Right cardiac atrium (tissue), 5 donors: ENCODE measurements at regions not wholly inside any gene's neighbourhood (a gene's known extent, or its start where the extent isn't known, plus 50 kb on each side); places are given as distances from the start of the nearest gene placed in this dataset.
A peak's percentile ranks its signal among the peaks of the same experiment; 100 is the strongest.

ENCODE experiments used
- ATAC-seq, 2 donors: fragments of 200-7000 bp; cut with Tn5 transposase; one replicate each; pipeline versions ENCODE4 v1.8.0 to v1.9.1; 2020; ENCODE audit warnings: moderate library complexity in 2 of 2, mild to moderate bottlenecking in 1 of 2
- DNase-seq, 3 donors: peaks; one replicate each; pipeline ENCODE4 v3.0.0-alpha.2; 2020
- H3K27ac ChIP-seq: one replicate; pipeline ENCODE4 v1.5.1; 2013; ENCODE audit warnings: mild to moderate bottlenecking, low read length, control low read depth, moderate library complexity
- H3K27me3 ChIP-seq: one replicate; pipeline ENCODE4 v1.6.1; 2013; ENCODE audit not compliant: control insufficient read depth, insufficient read depth
- H3K4me1 ChIP-seq: one replicate; pipeline ENCODE4 v1.6.1; 2013; ENCODE audit warnings: low read length; ENCODE audit not compliant: control insufficient read depth, insufficient read depth
- H3K4me3 ChIP-seq: one replicate; pipeline ENCODE4 v1.5.1; 2013; ENCODE audit warnings: low read length, control low read depth
- H3K9me3 ChIP-seq: one replicate; pipeline ENCODE4 v1.6.1; 2013; ENCODE audit warnings: low read length; ENCODE audit not compliant: control insufficient read depth
- WGBS: extraction: QIAGEN DNeasy Blood & Tissue Kit; methylation state at CpG from one replicate; pipeline ENCODE4 v1.1.7; 2013; 5-methylcytosine and 5-hydroxymethylcytosine counted together
- intact Hi-C, 4 donors: fragments of 100-400 bp; cut with DNase I; formaldehyde crosslinking; loops; one replicate each; pipeline versions ENCODE4 v1.11.0 to v1.14.0; 2022 to 2023
- donor health status: healthy with polysubstance abuse.
- donor health status: DM: no; HTN: yes; CAD: no.
- donor health status: DM: no; HTN: no; CAD: no.
- donor health status: DM: no; HTN: yes; CAD: no; lungs with severe emphysema.
- donor health status: DM: yes; HTN: yes; CAD: no.

GRCh38 chr9:88926781-88927505, 64.3 kb upstream of the S1PR3 start:
- peaks cover 3% of the 10 kb centered on the region for H3K4me1 ChIP-seq
- DNase-seq = no peak
- no peak overlapping the region for H3K4me3 ChIP-seq
- no peaks in the 10 kb centered on the region for H3K9me3 ChIP-seq
- H3K27me3 ChIP-seq = no peaks in the 10 kb centered on the region
- intact Hi-C loops = no loop called here
- WGBS = 64% methylated on average over 5 of the region's 5 CpGs
- H3K27ac ChIP-seq = no peak overlapping the region
- peak in 1 of 2 donors; percentile 24 for ATAC-seq

GRCh38 chr9:88927510-88927909, 63.8 kb upstream of the S1PR3 start:
- ATAC-seq = no peak
- no peaks in the 10 kb centered on the region for H3K9me3 ChIP-seq
- H3K4me1 ChIP-seq = peaks cover 3% of the 10 kb centered on the region
- H3K27ac ChIP-seq = no peak overlapping the region
- DNase-seq = no peak
- intact Hi-C loops = no loop called here
- 58% methylated on average over 3 of the region's 3 CpGs for WGBS
- H3K4me3 ChIP-seq = no peak overlapping the region
- no peaks in the 10 kb centered on the region for H3K27me3 ChIP-seq

- H3K27me3 ChIP-seq = no peaks in the 10 kb centered on the region
- H3K9me3 ChIP-seq = no peaks in the 10 kb centered on the region
- 74% methylated on average over 3 of the region's 3 CpGs for WGBS
- no peak overlapping the region for H3K27ac ChIP-seq
- H3K4me1 ChIP-seq = peaks cover 3% of the 10 kb centered on the region
- DNase-seq (no peak), ATAC-seq (no peak)
- no peak overlapping the region for H3K4me3 ChIP-seq
- intact Hi-C loops = no loop called here
Measured at GRCh38 chr9:88930716-88931115, 60.6 kb upstream of the S1PR3 start.

GRCh38 chr9:88932766-88933165, 58.5 kb upstream of the S1PR3 start:
- no peaks in the 10 kb centered on the region for H3K9me3 ChIP-seq
- intact Hi-C loops = no loop called here
- no peak for DNase-seq
- H3K27me3 ChIP-seq = no peaks in the 10 kb centered on the region
- no peak overlapping the region for H3K27ac ChIP-seq
- peaks cover 3% of the 10 kb centered on the region for H3K4me1 ChIP-seq
- no peak for ATAC-seq
- WGBS = 88% methylated on average over 13 of the region's 13 CpGs
- no peak overlapping the region for H3K4me3 ChIP-seq

- H3K9me3 ChIP-seq = no peaks in the 10 kb centered on the region
- no peak overlapping the region for H3K27ac ChIP-seq
- peaks cover 3% of the 10 kb centered on the region for H3K4me1 ChIP-seq
- intact Hi-C loops = no loop called here
- no peaks in the 10 kb centered on the region for H3K27me3 ChIP-seq
- DNase-seq (no peak), ATAC-seq (no peak)
- WGBS = 69% methylated on average over 11 of the region's 11 CpGs
- H3K4me3 ChIP-seq = no peak overlapping the region
Measured at GRCh38 chr9:88933607-88934379, 57.5 kb upstream of the S1PR3 start.

- intact Hi-C loops = no loop called here
- Histone ChIP-seq H3K4me1 (peaks cover 3% of the 10 kb centered on the region), H3K27ac (no peak overlapping the region), H3K27me3 (no peaks in the 10 kb centered on the region), H3K9me3 (no peaks in the 10 kb centered on the region), H3K4me3 (no peak overlapping the region)
- no peak for DNase-seq
- 69% methylated on average over 5 of the region's 5 CpGs for WGBS
- no peak for ATAC-seq
Measured at GRCh38 chr9:88934876-88935535, 56.3 kb upstream of the S1PR3 start.

GRCh38 chr9:88936132-88936531, 55.1 kb upstream of the S1PR3 start:
- H3K27me3 ChIP-seq = no peaks in the 10 kb centered on the region
- ATAC-seq (no peak), DNase-seq (no peak)
- WGBS = 68% methylated on average over 2 of the region's 2 CpGs
- H3K27ac ChIP-seq = no peak overlapping the region
- no peaks in the 10 kb centered on the region for H3K9me3 ChIP-seq
- H3K4me1 ChIP-seq = peaks cover 3% of the 10 kb centered on the region
- H3K4me3 ChIP-seq = no peak overlapping the region
- intact Hi-C loops = no loop called here

GRCh38 chr9:88936668-88937067, 54.6 kb upstream of the S1PR3 start:
- DNase-seq = no peak
- intact Hi-C loops = no loop called here

GRCh38 chr9:88937248-88937647, 54.0 kb upstream of the S1PR3 start:
- no peaks in the 10 kb centered on the region for H3K9me3 ChIP-seq
- H3K4me3 ChIP-seq = no peak overlapping the region
- intact Hi-C loops = no loop called here
- no peak overlapping the region for H3K27ac ChIP-seq
- ATAC-seq = no peak
- no peak for DNase-seq
- H3K27me3 ChIP-seq = no peaks in the 10 kb centered on the region
- H3K4me1 ChIP-seq = peaks cover 3% of the 10 kb centered on the region
- 79% methylated on average over 3 of the region's 3 CpGs for WGBS

More at GRCh38 chr9:88936668-88937067, 54.6 kb upstream of the S1PR3 start:
- no peak overlapping the region for H3K27ac ChIP-seq
- peaks cover 3% of the 10 kb centered on the region for H3K4me1 ChIP-seq
- no peaks in the 10 kb centered on the region for H3K9me3 ChIP-seq
- H3K4me3 ChIP-seq = no peak overlapping the region
- peak; percentile 39 to 47 for ATAC-seq
- 46% methylated on average over 5 of the region's 5 CpGs for WGBS
- H3K27me3 ChIP-seq = no peaks in the 10 kb centered on the region

GRCh38 chr9:88938189-88938588, 53.1 kb upstream of the S1PR3 start:
- no peak for DNase-seq
- Histone ChIP-seq H3K27ac (no peak overlapping the region), H3K27me3 (no peaks in the 10 kb centered on the region), H3K4me1 (peaks cover 3% of the 10 kb centered on the region), H3K9me3 (no peaks in the 10 kb centered on the region), H3K4me3 (no peak overlapping the region)
- 79% methylated on average over 4 of the region's 4 CpGs for WGBS
- intact Hi-C loops = no loop called here
- ATAC-seq = no peak
